ENCODE measurements at regions not wholly inside any gene's neighbourhood (a gene's known extent, or its start where the extent isn't known, plus 50 kb on each side); places are given as distances from the start of the nearest gene placed in this dataset.

DNA sequence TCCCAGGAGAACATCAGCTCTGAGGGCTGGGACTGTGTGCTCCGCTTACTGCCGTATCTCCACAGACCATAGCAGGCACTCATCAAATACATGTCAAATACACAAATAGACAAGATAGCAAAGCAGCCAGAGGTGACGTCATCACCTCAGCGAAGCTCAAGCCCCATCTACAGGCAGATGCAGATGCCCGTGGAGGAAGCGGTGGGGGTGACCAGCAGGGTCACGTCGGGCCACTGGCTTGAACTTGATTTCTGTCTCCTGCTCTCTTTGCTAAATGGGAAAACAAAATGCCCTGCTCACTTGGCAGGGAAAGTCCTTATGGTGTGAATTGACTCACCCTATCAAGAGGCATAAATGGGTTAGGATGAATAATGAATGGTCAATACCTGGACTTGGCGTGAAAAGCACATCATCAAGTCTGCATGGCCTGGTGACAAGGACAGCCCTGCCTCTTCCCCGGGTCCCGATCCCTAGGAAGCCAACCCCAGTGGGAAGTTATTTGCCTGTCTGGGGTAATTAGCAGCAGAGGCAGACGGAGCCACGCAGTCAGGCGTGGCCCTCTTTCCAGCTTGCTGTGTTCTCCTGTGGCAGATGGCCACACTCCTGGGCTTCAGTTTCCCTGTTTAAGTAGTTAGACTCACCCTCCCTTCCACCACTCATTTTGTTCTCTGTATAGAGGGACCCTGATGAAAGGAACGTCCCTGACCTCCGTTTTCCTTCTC lies 536.0 kb downstream of the NPHP4 start:
- DNase-seq = no peak

DNA sequence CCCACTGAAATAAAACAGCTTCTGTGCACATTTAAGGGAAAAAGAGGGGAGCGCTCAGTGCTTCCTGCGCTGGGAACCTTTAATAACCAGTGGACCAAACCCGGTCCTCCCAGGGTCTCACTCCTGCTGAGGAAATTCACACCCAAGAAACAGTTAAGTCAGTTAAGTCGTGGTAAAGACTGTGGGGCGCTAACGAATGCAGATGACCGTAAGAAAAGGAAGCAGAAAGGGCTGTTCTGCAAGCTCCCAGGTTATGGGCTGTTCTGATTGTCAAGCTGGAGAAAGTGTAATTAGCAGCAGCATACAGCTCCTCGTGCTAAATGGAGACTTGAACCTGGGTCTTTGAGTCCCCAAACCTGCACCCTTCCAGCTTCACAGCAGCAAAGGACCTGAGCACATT lies 536.6 kb downstream of the NPHP4 start:
- DNase-seq = no peak

DNA sequence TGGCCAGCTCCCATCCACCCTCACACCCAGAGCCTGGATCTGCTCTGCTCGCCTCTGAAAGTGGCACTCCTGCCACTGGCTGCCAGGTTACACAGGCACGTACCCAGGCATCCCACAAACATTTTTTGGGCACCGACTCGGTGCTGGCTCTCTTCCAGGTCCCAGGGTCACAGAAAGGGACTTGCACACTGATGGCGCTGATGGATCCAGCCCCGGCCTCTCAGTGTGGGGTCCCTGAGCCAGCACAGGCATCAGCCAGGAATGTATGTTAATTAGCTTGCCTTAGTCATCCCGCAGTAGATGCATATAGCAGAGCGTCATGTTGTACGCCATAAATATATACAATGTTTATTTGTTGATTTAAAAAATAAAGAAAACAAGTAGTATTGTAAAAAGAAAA lies 537.2 kb downstream of the NPHP4 start:
- no peak for DNase-seq

DNA sequence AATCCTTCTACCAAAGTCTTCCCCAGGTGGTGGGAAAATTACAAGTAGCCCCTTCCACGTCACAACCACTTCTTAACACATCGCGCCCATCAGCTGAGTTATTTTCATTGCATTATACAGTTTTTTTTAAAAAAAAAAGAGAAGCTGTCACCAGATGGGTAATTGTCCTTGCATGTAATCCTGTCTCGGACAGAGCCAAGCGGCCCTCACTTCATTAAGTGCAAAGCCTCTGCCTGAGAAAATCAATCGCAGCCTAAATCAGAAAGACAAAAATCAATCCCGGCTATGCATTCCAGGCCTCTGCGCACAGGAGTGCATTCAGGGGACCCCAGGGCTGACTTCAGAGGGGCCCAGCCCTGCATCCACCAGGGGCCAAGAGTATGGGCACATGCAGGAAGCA lies 538.9 kb downstream of the NPHP4 start:
- DNase-seq = no peak

DNA sequence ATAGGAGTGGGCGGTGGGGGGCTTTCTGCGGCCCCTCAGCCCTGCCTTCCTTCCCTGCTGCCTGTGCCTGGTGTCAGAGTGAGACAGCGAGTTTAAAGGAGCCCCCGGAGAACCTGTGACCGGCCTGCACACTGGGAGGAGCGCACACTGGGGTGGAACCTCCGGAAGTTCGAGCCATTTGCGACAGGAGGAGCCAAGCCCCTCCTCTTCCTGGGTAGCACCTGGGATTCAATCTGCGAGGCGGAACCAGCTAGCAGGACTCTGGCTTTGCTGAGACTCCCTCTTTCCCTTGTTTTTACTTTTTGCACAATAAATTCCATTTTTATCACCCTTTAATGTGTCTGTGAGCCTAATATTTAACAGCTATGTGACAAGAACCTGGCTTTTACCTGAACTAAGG lies 540.6 kb downstream of the NPHP4 start:
- no peak for DNase-seq

DNA sequence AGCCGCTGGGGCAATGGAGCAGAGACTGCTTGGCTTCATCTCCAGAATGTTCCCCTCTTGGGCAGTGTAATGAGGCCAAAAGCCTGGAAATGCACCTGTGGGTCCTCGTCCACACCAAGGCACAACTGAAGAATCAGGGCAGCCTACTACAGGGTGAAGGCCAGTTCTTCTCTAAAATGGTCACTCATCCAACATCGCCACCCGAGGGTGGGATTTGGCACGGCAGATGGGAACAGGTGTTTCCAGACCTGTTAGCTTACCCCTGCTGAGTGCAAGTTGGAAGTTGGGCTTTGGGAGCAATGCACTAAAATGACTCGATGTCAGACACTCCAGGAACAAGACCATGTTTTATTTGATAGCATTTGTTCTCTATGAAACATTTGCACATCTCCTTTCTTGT lies 543.7 kb downstream of the NPHP4 start:
- DNase-seq = no peak

DNA sequence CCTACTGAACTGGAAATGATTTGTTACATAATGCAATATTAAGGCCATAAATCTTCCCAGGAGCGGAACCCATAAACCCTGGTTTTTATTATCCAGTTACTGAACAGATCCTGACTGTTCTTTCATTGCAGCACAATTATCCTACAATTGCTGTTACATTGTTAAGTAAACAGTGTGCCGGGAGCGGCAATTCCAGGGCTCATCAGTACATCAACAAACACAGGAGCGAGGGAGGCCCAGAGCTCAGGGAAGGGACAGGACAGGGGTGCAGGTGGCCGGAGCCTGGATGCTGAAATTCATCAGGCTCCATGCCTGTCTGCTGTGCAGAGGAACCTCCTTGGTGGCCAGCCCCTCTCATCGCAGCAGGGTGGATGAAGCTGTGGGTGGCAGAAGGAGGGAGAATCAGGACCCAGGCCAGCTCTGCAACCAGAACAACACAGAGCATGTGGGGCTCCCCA lies 544.7 kb downstream of the NPHP4 start:
- no peak for DNase-seq

DNA sequence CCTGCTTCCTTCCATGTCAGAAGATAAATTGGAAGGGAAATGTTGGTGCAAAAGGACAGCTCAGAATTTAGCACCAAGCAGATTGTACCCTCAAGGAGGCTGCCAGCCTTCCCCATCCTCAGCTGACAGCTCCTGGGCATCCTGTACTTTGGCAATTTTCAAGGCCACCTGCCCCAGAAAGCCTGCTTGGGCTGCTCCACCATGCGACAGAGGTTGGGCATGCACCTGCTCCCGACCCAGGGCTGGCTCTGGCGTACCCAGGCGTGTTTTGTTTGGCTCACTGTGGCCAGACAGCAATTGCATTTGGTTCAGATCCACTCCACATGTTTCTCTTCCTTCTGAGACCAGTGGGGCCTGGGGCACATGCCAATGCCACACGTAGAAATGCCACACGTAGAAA lies 547.8 kb downstream of the NPHP4 start:
- no peak for DNase-seq

DNA sequence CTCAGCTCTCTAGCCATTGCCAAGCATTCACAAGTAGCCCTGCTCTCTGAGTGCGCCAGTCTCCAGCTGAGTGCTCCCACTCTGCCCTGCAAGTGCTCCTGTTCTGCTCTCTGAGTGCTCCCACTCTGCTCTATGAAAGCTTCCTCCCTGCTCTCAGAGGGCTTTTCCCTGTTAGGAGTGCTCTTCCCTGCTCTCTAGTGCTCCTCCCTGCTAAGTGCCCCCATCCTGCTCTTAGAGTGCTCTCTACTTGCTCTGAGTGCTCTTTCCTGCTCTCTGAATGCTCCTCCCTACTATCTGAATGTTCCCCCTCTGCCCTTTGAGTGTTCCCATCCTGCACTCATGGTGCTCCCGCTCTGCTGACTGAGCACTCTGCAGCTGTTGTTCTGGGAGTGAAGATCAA lies 555.4 kb downstream of the NPHP4 start:
- DNase-seq = no peak

DNA sequence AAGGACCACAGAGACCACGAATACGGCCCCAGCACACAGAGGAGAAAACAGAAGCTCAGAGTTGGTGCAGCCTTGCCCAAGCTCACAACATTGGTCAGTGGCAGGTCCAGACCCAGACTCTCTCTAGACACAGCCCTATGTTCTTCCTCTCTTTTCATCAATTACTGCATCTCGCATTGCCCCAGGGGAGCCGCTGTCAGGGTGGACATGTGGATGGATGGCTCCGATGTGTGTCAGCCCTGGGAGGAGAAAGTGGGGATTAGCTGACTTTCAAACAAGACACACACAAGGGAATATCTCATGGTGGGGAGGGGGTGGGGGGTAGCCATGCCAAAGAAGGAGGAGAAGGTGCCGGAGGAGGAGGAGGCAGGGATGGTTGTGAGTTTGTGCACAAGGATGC lies 556.8 kb downstream of the NPHP4 start:
- DNase-seq = no peak

DNA sequence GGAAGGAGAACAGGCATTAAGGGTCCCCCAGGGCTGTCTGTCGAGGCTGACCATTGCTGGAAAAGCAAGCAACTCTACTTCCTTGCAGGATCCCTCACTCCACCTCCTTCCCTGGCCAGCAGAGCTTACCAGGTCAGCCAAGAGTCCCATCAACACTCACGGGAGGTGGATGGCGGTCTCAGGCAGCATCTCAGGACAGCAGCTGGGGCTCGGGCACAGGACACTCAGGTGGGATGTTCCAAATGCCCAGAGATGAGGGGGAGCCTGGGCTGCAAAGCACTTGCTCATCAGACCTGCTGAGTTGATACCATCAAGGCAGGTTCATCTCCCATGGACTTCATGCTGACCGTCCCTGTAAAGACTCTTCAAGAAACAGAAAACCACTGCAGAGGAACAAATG lies 559.8 kb downstream of the NPHP4 start:
- DNase-seq = no peak

DNA sequence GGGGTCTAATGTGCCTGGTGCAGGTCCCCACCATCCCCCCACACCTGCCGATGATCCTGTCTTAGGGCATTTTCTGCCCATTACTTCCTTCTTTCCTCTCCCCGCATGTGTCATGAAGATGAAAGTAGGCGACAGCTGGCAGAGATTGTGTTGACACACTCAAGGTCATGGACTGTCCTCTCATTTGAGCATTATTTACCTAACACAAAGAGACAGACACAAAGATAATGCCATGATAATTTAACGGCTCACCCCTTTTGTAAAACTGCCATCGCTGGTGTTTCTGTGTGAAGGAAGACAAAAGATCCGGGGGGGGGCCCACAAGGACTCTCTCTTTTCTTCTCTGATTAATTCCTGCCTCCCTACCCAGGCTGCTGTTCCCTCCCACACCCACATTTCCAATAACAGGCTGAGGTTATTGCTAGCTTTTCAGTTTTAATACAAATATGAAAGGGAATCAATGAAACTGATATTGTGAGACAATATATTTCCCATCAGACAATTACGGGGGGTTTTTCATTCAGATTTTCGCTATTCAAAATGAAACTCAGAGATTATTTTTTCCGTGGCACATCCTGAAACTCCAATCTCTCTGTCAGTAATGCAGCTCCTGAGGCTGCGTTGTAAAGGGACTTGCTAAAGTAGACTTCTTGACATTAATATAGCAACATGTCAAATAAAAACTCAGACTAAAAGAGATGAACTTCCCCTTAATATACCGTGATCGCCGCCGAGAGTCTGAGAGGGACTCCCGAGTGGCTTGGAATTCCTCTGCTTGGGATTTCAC lies 561.1 kb downstream of the NPHP4 start:
- DNase-seq = no peak

DNA sequence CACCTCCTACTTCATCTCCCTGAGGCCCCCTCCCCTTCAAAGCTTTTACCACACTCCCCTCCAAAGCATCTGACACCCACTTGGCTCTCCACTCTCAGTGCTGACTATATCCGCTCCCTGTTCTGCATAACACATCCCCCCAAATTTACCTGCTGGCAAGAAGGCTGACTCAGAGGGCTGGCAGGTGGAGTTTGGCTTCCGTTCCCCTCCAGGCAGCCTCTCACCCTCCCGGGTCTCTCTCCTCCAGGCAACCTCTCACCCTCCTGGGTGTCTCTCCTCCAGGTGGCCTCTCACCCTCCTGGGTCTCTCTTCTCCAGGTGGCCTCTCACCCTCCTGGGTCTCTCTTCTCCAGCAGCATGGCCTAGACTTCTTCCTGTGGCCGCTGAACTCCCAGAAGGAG lies 562.1 kb downstream of the NPHP4 start:
- DNase-seq = no peak

DNA sequence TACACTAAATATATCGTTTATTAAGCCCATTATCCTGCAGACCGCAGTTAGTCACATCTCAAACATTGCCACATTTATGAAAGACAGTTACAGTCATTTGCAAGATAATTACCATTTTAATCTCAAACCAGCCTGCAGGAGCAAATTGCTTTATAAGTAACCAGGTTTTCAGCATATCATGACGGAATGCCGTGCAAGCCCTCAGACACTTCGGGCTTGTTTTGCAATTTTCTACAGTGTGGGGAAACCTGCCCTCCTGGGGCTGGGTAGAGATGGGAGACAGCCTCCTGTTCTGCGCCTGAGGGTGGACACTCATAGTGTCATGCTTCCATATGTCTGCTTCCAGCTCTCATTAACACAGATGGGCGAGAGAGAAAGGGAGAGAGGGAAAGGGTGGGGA lies 563.9 kb downstream of the NPHP4 start:
- no peak for DNase-seq

DNA sequence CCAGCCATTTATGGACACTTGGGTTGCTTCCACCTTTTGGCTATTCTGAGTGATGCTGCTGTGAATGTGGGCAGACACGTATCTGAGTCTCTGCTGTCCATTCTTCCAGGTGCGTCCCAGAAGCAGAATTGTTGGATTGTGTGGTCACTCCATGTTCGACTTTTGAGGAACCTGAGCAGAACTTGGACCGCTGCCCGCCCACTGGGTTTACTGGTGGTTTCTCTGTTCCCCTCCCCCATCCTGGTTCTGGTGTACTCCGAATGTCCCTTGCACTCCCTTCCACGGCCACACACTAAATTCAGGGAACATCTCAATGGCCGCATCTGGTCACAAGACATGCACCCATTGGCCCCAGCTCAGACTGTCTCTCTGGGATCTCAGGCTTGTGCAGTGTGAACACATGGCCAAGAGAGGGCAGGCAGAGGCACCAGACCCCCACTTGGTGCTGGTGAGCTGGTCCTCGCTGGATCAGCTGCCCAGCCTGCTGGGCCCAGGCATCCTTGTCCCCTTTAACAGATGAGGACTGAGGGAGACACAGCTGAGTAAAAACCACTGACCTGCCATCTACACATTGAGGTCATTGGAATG lies 565.1 kb downstream of the NPHP4 start:
- no peak for DNase-seq

DNA sequence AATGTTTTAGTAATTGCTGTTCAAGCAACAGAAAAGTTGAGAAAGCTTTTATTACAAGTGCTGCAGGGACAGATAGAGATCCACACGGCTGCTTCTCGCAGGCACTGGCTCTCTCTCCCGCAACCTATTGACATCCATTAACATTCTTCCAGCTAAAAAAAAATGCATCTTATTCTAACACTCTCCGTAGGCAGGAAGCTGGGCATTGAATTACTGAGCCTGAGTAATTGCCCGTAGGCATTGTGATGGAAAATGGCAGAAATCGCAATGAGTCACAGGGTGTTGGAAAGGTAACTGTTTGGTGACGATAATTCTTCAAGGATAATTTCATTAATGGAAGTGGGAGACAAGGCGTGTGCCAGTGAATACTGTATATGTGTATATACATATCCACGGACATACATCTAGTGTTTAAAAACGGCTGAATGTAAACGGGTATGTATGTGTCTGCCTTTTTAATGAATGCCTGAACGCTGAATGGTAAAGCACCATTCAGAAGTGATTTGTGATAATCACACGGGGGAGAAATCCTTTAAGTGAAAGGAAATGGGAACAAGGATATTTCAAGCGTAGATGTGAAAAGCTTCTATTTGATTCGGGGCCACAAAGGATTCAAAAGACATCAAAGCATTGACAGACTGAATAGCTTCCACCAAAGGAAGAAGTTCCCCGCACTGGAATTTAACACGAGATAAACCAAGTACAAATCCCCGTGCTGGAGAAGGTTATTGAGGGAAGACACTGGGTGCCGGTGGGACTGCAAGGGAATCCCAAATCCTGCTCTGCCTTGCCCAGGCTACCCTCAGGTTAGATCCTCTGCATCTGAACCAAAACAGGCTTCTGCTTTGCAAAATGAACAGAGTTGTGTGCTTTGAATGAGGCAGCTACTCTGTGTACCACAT lies 567.2 kb downstream of the NPHP4 start:
- no peak for DNase-seq

DNA sequence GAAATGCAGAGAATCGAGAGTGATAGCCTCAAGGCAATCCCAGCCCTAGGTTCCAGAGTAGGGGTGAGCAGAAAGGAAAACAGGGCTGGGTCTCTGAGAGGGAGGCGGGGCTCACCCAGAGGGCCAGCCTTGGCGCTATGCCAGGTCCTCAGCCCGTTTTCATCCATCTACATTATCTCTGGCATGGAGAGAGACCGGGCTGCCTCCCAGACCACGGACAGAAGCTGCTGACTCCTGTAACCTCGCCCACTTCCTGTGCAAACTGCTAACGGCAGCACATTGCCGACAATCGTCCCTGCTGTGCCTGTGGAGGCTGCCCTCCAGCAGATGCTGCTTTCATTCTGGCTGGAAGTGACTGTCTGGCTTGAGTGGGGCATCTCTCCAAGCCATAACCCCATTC lies 569.1 kb downstream of the NPHP4 start:
- peak; percentile 40 for DNase-seq

DNA sequence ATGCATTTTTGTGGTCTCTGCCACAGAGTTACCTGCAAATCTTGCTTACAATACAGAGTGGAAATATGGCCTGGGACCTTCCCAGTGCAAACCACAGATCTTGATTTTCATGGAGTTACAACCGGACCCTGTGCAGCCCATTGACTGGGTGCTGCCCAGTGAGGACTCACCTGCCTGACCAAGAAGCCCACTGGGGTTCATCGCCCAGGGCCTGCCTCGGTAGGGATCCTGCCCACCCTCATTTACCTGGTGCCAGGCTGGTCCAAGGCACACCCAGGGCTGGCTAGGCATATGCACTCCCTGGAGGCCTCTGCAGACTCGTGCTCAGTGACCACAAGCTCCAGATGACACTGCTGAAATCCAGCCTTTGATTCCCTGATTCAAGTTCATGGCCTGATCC lies 572.7 kb downstream of the NPHP4 start:
- no peak for DNase-seq

DNA sequence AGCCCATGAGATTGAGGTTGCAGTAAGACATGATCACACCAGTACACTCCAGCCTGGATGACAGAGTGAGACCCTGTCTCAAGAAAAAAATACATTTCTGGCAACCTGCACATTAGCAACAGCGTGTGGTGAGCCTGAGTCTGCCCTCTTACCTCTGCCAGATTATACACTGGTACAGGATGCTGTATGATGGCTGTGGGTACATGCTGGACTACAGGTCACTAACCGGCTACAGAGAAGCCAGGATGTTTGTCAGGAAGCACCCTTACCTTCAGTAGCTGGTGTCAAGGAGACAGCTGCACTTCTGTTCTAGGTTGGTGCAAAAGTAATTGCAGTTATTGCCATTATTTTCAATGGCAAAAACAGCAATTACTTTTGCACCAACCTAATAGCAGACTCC lies 575.7 kb downstream of the NPHP4 start:
- no peak for DNase-seq

DNA sequence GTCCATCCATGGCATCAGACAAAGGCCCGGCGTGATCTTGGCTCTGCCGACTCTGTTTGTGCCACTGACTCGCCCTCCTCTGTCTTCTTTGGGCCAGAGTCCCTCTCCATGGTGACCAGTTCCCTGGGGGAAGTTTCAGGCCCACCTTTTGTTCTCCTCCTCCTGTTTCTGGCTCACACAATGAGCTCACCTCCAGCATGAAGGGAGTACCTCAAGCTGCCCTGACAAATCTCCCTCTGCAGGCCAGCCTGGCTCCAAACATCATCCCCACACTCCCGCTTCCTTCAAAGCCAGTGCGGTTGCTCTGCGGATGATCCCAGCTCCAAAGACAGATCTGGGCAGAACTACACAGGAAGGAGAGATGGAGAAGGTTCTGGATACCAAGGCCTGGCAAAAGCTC lies 576.6 kb downstream of the NPHP4 start:
- no peak for DNase-seq

DNA sequence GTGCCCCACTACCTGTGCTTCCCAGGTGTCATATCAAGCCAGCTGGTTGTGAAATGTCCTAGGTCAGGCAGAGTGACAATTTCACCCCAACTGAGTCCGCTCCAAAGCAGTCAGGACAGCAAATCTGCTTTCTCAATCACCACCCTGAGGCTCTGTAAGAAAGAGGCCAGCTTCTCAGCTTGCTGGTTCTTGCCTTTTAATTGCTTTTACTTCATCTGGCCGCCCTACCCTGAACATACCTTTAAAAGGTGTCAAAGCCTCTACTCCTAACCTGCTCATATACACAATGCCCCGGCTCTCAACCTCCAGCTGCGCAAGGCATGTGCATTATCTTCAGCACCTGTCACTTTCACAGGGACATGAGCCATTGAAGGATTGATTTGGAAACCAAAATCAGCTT lies 581.6 kb downstream of the NPHP4 start:
- DNase-seq = no peak

DNA sequence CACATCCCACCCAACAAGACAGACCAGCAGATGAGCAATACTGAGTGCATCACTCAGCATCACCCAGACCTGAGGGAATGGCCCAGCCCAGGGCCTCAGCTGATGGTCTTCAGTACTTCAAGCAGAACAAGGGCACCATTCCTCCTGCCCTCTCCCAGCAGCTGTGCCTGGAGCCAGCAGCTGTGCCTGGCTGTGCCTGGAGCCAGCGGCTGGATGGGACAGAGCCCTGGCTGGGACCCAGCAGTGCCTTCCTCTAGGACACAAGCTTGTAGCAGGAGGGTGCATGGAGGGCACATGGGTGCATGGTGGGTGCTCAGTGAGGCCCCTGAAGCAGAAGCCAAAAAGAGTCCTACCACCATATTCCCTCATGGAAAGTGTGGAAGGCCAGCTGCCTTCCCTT lies 583.8 kb downstream of the NPHP4 start:
- no peak for DNase-seq

DNA sequence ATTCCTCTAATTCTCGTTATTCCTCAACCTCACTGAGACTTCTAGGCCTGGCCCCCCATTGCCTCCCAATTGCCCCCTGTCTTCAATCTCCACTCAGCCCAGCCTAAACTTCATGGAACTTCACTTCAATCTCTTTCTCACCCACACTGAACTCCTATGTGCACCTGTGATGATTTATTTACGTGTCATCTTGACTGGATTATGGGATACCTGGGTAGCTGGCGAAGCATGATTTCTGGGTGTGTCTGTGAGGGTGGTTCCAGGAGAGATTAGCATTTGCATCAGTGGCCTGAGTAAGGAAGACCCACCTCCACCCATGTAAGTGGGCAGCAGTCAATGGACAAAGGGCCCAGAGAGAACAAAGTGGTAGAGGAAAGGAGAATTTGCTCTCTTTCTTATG lies 587.0 kb downstream of the NPHP4 start:
- no peak for DNase-seq
